K562 (cell line): ENCODE measurements at regions not wholly inside any gene's neighbourhood (a gene's known extent, or its start where the extent isn't known, plus 50 kb on each side); places are given as distances from the start of the nearest gene placed in this dataset.
A peak's percentile ranks its signal among the peaks of the same experiment; 100 is the strongest.

Experiments used
- PHB ChIP-seq: fragments of 250-450 bp; sonication (Bioruptor Pico); IDR thresholded peaks from 2 replicates; pipeline ENCODE4 v1.5.0; 2021
- POLR2A ChIP-seq: fragments of 450-650 bp; conservative IDR thresholded peaks from 2 replicates; pipeline ENCODE4 v1.6.1; 2016
- RBM15 ChIP-seq: fragments of 200-400 bp; formaldehyde crosslinking; IDR thresholded peaks from 2 replicates; pipeline ENCODE4 v1.6.1; 2018; ENCODE audit warnings: mild to moderate bottlenecking, low read length, moderate library complexity; ENCODE audit not compliant: insufficient read depth
- SIN3A ChIP-seq, 2 experiments: fragments of 150-350 bp in 1 of 2; IDR thresholded peaks; 2 replicates each; pipeline ENCODE4 v1.6.1; 2011 to 2016; ENCODE audit warnings: borderline replicate concordance in 2 of 2, low read depth in 2 of 2, low read length in 2 of 2, mild to moderate bottlenecking in 2 of 2, moderate library complexity in 2 of 2; ENCODE audit not compliant: control insufficient read depth in 1 of 2
- ZBTB8A ChIP-seq: fragments of 450-650 bp; IDR thresholded peaks from 2 replicates; pipeline ENCODE4 v1.6.1; 2018; ENCODE audit warnings: mild to moderate bottlenecking, moderate library complexity; ENCODE audit not compliant: partially characterized antibody
- TF ChIP-seq, protein P1 (sequence below): fragments of 450-650 bp; formaldehyde crosslinking; IDR thresholded peaks from 2 replicates; pipeline ENCODE4 v1.4.0; 2022; ENCODE audit warnings: mild to moderate bottlenecking, moderate library complexity
- TF ChIP-seq, protein P2 (sequence below): sonication (generic); formaldehyde crosslinking; IDR thresholded peaks from 2 replicates; pipeline ENCODE4 v1.8.1; 2023; ENCODE audit warnings: mild to moderate bottlenecking, missing genetic modification reagents
- TF ChIP-seq, protein P3 (sequence below), 3 experiments: IDR thresholded peaks in 2 of 3; conservative IDR thresholded peaks in 1 of 3; 2 replicates each; pipeline ENCODE4 v1.5.1; 2011 to 2012; ENCODE audit warnings: low read length in 3 of 3, mild to moderate bottlenecking in 3 of 3, control low read depth in 2 of 3, improper control_type of control experiment in 1 of 3, inconsistent platforms in 1 of 3, low read depth in 1 of 3, mixed read lengths in 1 of 3, moderate library complexity in 1 of 3; ENCODE audit not compliant: insufficient read depth in 2 of 3
- TF ChIP-seq, protein P4 (sequence below): fragments of 250-450 bp; sonication (Bioruptor Pico); IDR thresholded peaks from 2 replicates; pipeline ENCODE4 v1.4.0; 2020; ENCODE audit warnings: mild to moderate bottlenecking, moderate library complexity, borderline replicate concordance
- TF ChIP-seq, protein P5 (sequence below): sonication (generic); formaldehyde crosslinking; IDR thresholded peaks from 2 replicates; pipeline ENCODE4 v1.8.0; 2022; ENCODE audit warnings: mild to moderate bottlenecking, low read depth, missing genetic modification reagents
- TF ChIP-seq, protein P6 (sequence below): fragments of 250-450 bp; sonication (Bioruptor Pico); IDR thresholded peaks from 2 replicates; pipeline ENCODE4 v1.8.0; 2021; ENCODE audit warnings: borderline replicate concordance, mild to moderate bottlenecking, moderate library complexity; ENCODE audit not compliant: poor library complexity, severe bottlenecking
- TF ChIP-seq, protein P7 (sequence below): fragments of 450-650 bp; IDR thresholded peaks from 2 replicates; pipeline ENCODE4 v1.6.1; 2018; ENCODE audit not compliant: partially characterized antibody
- TF ChIP-seq, protein P8 (sequence below): fragments of 250-450 bp; sonication (Bioruptor Pico); IDR thresholded peaks from 2 replicates; pipeline ENCODE4 v1.8.0; 2022; ENCODE audit warnings: moderate library complexity, mild to moderate bottlenecking, inconsistent platforms
- TF ChIP-seq, protein P9 (sequence below): sonication (generic); formaldehyde crosslinking; IDR thresholded peaks from 2 replicates; pipeline ENCODE4 v1.5.0; 2020; ENCODE audit warnings: missing genetic modification reagents

DNA sequence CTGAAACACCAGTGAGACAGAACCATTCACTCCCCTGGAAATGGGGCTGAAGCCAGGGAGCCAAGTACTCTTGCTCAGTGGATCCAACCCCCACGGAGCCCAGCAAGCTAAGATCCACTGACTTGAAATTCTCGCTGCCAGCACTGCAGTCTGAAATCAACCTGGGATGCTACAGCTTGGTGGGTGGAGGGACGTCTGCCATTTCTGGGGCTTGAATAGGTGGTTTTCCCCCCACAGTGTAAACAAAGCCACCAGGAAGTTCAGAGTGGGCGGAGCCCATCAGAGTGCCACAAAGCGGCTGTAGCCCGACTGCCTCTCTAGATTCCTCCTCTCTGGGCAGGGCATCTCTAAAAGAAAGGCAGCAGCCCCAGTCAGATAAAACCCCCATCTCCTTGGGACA, 292.8 kb downstream of the LNPK start:
- TF ChIP-seq, protein P1, sequence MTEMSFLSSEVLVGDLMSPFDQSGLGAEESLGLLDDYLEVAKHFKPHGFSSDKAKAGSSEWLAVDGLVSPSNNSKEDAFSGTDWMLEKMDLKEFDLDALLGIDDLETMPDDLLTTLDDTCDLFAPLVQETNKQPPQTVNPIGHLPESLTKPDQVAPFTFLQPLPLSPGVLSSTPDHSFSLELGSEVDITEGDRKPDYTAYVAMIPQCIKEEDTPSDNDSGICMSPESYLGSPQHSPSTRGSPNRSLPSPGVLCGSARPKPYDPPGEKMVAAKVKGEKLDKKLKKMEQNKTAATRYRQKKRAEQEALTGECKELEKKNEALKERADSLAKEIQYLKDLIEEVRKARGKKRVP (CRISPR knock-in tag) = no peak
- TF ChIP-seq POLR2A (no peak), PHB (no peak), ZBTB8A (no peak), RBM15 (no peak), SIN3A (IDR thresholded peaks at IDR 0.05; ENCODE audit: borderline replicate concordance in 2 of 2, control insufficient read depth in 1 of 2, low read depth in 2 of 2, low read length in 2 of 2) (no peak)
- TF ChIP-seq, protein P2, sequence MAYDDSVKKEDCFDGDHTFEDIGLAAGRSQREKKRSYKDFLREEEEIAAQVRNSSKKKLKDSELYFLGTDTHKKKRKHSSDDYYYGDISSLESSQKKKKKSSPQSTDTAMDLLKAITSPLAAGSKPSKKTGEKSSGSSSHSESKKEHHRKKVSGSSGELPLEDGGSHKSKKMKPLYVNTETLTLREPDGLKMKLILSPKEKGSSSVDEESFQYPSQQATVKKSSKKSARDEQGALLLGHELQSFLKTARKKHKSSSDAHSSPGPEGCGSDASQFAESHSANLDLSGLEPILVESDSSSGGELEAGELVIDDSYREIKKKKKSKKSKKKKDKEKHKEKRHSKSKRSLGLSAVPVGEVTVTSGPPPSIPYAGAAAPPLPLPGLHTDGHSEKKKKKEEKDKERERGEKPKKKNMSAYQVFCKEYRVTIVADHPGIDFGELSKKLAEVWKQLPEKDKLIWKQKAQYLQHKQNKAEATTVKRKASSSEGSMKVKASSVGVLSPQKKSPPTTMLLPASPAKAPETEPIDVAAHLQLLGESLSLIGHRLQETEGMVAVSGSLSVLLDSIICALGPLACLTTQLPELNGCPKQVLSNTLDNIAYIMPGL (CRISPR knock-in tag) = no peak
- TF ChIP-seq, protein P3, sequence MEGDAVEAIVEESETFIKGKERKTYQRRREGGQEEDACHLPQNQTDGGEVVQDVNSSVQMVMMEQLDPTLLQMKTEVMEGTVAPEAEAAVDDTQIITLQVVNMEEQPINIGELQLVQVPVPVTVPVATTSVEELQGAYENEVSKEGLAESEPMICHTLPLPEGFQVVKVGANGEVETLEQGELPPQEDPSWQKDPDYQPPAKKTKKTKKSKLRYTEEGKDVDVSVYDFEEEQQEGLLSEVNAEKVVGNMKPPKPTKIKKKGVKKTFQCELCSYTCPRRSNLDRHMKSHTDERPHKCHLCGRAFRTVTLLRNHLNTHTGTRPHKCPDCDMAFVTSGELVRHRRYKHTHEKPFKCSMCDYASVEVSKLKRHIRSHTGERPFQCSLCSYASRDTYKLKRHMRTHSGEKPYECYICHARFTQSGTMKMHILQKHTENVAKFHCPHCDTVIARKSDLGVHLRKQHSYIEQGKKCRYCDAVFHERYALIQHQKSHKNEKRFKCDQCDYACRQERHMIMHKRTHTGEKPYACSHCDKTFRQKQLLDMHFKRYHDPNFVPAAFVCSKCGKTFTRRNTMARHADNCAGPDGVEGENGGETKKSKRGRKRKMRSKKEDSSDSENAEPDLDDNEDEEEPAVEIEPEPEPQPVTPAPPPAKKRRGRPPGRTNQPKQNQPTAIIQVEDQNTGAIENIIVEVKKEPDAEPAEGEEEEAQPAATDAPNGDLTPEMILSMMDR (IDR thresholded peaks at IDR 0.05 in 2 of 3, conservative IDR thresholded peaks at IDR 0.05 in 1 of 3; ENCODE audit: insufficient read depth in 2 of 3, low read depth in 1 of 3, low read length in 3 of 3) = no peak
- TF ChIP-seq, protein P4, sequence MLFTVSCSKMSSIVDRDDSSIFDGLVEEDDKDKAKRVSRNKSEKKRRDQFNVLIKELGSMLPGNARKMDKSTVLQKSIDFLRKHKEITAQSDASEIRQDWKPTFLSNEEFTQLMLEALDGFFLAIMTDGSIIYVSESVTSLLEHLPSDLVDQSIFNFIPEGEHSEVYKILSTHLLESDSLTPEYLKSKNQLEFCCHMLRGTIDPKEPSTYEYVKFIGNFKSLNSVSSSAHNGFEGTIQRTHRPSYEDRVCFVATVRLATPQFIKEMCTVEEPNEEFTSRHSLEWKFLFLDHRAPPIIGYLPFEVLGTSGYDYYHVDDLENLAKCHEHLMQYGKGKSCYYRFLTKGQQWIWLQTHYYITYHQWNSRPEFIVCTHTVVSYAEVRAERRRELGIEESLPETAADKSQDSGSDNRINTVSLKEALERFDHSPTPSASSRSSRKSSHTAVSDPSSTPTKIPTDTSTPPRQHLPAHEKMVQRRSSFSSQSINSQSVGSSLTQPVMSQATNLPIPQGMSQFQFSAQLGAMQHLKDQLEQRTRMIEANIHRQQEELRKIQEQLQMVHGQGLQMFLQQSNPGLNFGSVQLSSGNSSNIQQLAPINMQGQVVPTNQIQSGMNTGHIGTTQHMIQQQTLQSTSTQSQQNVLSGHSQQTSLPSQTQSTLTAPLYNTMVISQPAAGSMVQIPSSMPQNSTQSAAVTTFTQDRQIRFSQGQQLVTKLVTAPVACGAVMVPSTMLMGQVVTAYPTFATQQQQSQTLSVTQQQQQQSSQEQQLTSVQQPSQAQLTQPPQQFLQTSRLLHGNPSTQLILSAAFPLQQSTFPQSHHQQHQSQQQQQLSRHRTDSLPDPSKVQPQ (CRISPR knock-in tag) = no peak
- TF ChIP-seq, protein P5, sequence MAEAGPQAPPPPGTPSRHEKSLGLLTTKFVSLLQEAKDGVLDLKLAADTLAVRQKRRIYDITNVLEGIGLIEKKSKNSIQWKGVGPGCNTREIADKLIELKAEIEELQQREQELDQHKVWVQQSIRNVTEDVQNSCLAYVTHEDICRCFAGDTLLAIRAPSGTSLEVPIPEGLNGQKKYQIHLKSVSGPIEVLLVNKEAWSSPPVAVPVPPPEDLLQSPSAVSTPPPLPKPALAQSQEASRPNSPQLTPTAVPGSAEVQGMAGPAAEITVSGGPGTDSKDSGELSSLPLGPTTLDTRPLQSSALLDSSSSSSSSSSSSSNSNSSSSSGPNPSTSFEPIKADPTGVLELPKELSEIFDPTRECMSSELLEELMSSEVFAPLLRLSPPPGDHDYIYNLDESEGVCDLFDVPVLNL (CRISPR knock-in tag) = no peak
- TF ChIP-seq, protein P6, sequence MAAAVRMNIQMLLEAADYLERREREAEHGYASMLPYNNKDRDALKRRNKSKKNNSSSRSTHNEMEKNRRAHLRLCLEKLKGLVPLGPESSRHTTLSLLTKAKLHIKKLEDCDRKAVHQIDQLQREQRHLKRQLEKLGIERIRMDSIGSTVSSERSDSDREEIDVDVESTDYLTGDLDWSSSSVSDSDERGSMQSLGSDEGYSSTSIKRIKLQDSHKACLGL = no peak
- TF ChIP-seq, protein P7, sequence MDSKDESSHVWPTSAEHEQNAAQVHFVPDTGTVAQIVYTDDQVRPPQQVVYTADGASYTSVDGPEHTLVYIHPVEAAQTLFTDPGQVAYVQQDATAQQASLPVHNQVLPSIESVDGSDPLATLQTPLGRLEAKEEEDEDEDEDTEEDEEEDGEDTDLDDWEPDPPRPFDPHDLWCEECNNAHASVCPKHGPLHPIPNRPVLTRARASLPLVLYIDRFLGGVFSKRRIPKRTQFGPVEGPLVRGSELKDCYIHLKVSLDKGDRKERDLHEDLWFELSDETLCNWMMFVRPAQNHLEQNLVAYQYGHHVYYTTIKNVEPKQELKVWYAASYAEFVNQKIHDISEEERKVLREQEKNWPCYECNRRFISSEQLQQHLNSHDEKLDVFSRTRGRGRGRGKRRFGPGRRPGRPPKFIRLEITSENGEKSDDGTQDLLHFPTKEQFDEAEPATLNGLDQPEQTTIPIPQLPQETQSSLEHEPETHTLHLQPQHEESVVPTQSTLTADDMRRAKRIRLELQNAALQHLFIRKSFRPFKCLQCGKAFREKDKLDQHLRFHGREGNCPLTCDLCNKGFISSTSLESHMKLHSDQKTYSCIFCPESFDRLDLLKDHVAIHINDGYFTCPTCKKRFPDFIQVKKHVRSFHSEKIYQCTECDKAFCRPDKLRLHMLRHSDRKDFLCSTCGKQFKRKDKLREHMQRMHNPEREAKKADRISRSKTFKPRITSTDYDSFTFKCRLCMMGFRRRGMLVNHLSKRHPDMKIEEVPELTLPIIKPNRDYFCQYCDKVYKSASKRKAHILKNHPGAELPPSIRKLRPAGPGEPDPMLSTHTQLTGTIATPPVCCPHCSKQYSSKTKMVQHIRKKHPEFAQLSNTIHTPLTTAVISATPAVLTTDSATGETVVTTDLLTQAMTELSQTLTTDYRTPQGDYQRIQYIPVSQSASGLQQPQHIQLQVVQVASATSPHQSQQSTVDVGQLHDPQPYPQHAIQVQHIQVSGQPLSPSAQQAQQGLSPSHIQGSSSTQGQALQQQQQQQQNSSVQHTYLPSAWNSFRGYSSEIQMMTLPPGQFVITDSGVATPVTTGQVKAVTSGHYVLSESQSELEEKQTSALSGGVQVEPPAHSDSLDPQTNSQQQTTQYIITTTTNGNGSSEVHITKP = peak; percentile 94
- TF ChIP-seq, protein P8, sequence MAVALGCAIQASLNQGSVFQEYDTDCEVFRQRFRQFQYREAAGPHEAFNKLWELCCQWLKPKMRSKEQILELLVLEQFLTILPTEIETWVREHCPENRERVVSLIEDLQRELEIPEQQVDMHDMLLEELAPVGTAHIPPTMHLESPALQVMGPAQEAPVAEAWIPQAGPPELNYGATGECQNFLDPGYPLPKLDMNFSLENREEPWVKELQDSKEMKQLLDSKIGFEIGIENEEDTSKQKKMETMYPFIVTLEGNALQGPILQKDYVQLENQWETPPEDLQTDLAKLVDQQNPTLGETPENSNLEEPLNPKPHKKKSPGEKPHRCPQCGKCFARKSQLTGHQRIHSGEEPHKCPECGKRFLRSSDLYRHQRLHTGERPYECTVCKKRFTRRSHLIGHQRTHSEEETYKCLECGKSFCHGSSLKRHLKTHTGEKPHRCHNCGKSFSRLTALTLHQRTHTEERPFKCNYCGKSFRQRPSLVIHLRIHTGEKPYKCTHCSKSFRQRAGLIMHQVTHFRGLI (CRISPR knock-in tag) = no peak
- TF ChIP-seq, protein P9, sequence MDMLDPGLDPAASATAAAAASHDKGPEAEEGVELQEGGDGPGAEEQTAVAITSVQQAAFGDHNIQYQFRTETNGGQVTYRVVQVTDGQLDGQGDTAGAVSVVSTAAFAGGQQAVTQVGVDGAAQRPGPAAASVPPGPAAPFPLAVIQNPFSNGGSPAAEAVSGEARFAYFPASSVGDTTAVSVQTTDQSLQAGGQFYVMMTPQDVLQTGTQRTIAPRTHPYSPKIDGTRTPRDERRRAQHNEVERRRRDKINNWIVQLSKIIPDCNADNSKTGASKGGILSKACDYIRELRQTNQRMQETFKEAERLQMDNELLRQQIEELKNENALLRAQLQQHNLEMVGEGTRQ (CRISPR knock-in tag) = no peak
